ENCODE measurements at regions not wholly inside any gene's neighbourhood (a gene's known extent, or its start where the extent isn't known, plus 50 kb on each side); places are given as distances from the start of the nearest gene placed in this dataset.

DNA sequence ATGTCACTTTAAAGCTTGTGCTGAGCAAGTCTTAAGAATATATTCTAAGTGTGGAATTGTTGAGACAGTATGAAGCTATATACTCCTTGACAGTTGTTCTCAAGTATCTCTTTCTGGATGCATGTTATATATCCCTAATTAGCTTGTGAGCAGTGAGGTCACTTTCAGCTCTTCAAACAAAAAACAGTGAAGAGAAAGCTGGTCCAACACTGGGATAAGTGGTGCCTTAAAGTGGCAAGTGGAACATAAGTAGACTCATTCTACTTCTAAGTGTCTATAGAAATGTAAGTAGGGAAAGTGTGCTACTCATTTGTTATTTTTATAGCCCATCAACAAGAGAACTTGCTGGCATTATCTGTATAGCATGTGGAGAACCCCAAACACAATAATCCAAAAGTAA, 133.1 kb upstream of the BACH2 start:
- no peak overlapping the region for H3K27ac ChIP-seq
- no peaks in the 10 kb centered on the region for H3K36me3 ChIP-seq
- TF ChIP-seq POLR2AphosphoS5 (IDR thresholded peaks at IDR 0.05; ENCODE audit: insufficient read depth in 1 of 2, low read depth in 1 of 2) (no peak), POLR2A (IDR thresholded peaks at IDR 0.05) (no peak)
- TF ChIP-seq, protein P1, sequence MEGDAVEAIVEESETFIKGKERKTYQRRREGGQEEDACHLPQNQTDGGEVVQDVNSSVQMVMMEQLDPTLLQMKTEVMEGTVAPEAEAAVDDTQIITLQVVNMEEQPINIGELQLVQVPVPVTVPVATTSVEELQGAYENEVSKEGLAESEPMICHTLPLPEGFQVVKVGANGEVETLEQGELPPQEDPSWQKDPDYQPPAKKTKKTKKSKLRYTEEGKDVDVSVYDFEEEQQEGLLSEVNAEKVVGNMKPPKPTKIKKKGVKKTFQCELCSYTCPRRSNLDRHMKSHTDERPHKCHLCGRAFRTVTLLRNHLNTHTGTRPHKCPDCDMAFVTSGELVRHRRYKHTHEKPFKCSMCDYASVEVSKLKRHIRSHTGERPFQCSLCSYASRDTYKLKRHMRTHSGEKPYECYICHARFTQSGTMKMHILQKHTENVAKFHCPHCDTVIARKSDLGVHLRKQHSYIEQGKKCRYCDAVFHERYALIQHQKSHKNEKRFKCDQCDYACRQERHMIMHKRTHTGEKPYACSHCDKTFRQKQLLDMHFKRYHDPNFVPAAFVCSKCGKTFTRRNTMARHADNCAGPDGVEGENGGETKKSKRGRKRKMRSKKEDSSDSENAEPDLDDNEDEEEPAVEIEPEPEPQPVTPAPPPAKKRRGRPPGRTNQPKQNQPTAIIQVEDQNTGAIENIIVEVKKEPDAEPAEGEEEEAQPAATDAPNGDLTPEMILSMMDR (IDR thresholded peaks at IDR 0.05): no peak
- no peak for DNase-seq (ENCODE audit: extremely low spot score in 2 of 2)
- intact Hi-C loops (cut with DNase I): no loop called here
- H3K27me3 ChIP-seq: no peaks in the 10 kb centered on the region
- H3K4me3 ChIP-seq: no peak overlapping the region
- no peaks in the 10 kb centered on the region for H3K9me3 ChIP-seq
- H3K4me1 ChIP-seq: no peaks in the 10 kb centered on the region

DNA sequence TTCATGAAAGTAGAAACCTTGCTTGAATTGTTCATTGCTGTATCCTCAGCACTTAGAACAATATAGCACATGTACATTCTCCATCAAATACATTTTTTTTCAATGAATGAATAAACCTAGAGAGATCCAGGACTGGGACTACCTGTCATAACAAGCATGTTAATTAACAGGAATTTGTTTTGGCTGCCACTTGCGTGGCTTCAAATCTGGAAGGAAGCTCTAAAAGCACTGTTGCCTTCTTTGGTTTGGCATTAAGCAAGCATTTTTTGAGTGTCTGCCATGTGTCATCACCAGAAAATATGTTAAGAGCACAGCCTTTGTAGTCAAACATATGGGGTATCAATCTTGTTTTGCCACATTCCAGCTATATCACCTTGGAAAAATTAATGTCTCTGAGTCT, 131.9 kb upstream of the BACH2 start:
- Histone ChIP-seq H3K4me1 (no peaks in the 10 kb centered on the region), H3K36me3 (no peaks in the 10 kb centered on the region), H3K4me3 (no peak overlapping the region), H3K27me3 (no peaks in the 10 kb centered on the region), H3K9me3 (no peaks in the 10 kb centered on the region), H3K27ac (no peak overlapping the region)
- TF ChIP-seq POLR2AphosphoS5 (IDR thresholded peaks at IDR 0.05; ENCODE audit: insufficient read depth in 1 of 2, low read depth in 1 of 2) (no peak), POLR2A (IDR thresholded peaks at IDR 0.05) (no peak)
- TF ChIP-seq, protein P1 (IDR thresholded peaks at IDR 0.05): no peak
- intact Hi-C loops (cut with DNase I): no loop called here
- no peak for DNase-seq (ENCODE audit: extremely low spot score in 2 of 2)

DNA sequence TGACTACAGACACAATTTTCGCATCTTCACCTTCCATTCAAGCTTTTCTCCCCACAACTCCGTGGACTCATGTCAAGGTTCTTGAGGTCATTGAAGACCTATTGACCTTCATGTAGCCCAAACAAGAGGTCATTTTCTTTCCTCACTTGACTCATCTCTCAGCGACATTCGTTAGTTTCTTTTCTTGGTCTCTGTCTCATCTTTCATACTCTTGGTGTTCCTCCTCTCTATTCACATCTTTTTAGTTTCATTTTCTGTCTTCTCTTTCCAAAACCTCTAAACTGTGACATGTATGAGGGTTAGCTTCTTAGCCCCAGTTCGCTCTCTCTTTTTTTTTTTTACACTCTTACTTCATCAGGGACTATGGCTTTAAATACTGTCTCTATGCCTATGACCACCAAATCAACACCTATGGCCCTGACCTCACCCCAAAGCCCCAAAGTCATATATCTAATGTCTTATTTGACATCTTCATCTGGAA, 128.6 kb upstream of the BACH2 start:
- Histone ChIP-seq H3K4me1 (no peaks in the 10 kb centered on the region), H3K36me3 (no peaks in the 10 kb centered on the region), H3K27me3 (no peaks in the 10 kb centered on the region), H3K4me3 (no peak overlapping the region), H3K27ac (no peak overlapping the region), H3K9me3 (no peaks in the 10 kb centered on the region)
- DNase-seq (ENCODE audit: extremely low spot score in 2 of 2): no peak
- TF ChIP-seq POLR2A (IDR thresholded peaks at IDR 0.05) (no peak), POLR2AphosphoS5 (IDR thresholded peaks at IDR 0.05; ENCODE audit: insufficient read depth in 1 of 2, low read depth in 1 of 2) (no peak)
- TF ChIP-seq, protein P1 (IDR thresholded peaks at IDR 0.05): no peak
- intact Hi-C loops (cut with DNase I): no loop called here

DNA sequence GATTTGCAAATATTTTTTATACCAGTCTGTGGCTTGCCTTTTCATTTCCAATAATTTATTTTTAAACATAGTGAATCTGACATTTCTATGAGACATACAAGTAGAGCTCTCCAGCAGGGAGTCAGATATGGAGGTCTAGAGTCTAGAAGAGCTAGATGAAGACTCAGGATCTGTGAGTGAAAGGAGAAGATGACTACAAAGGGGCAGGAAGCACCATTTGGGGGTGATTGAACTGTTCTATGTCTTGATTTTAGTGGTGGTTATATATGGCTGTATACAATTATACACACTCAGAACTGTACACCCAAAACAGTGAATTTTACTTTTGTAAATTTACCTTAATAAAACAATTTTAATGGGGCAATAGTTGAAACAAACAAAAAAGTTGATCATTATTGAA, 127.9 kb upstream of the BACH2 start:
- intact Hi-C loops (cut with DNase I): no loop called here

DNA sequence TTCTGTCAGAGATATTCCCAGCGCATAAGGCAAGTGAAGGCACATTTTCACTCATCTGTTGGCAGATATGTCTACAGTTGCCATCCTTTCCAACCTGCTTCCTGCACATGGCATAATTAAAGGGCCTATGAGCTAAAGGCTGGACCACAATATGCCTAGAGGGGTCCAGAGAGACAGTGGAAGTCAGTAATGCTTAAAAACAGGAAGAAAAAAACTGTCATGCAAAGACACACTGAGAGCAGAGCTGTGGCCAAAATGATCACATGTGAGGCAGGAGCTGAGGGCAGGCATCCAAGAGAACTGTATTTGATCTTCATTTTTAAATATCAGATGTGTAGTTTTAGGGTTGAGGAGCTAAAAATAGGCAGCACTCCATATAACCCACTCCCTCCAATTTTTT, 125.0 kb upstream of the BACH2 start:
- Histone ChIP-seq H3K27ac (no peak overlapping the region), H3K9me3 (no peaks in the 10 kb centered on the region), H3K27me3 (no peaks in the 10 kb centered on the region), H3K36me3 (no peaks in the 10 kb centered on the region), H3K4me3 (no peak overlapping the region), H3K4me1 (no peaks in the 10 kb centered on the region)
- intact Hi-C loops (cut with DNase I): no loop called here
- no peak for DNase-seq (ENCODE audit: extremely low spot score in 2 of 2)
- TF ChIP-seq, protein P1 (IDR thresholded peaks at IDR 0.05): no peak
- TF ChIP-seq POLR2A (IDR thresholded peaks at IDR 0.05) (no peak), POLR2AphosphoS5 (IDR thresholded peaks at IDR 0.05; ENCODE audit: insufficient read depth in 1 of 2, low read depth in 1 of 2) (no peak)

More for the DNA sequence above, 127.9 kb upstream of the BACH2 start:
- no peak overlapping the region for H3K4me3 ChIP-seq
- no peaks in the 10 kb centered on the region for H3K27me3 ChIP-seq
- TF ChIP-seq, protein P1 (IDR thresholded peaks at IDR 0.05): no peak
- no peak for TF ChIP-seq POLR2AphosphoS5 (IDR thresholded peaks at IDR 0.05; ENCODE audit: insufficient read depth in 1 of 2, low read depth in 1 of 2)
- no peak for TF ChIP-seq POLR2A (IDR thresholded peaks at IDR 0.05)
- no peaks in the 10 kb centered on the region for H3K36me3 ChIP-seq
- no peak overlapping the region for H3K27ac ChIP-seq
- H3K9me3 ChIP-seq: no peaks in the 10 kb centered on the region
- H3K4me1 ChIP-seq: no peaks in the 10 kb centered on the region
- no peak for DNase-seq (ENCODE audit: extremely low spot score in 2 of 2)
